K562 (cell line): ENCODE measurements at regions not wholly inside any gene's neighbourhood (a gene's known extent, or its start where the extent isn't known, plus 50 kb on each side); places are given as distances from the start of the nearest gene placed in this dataset.

ENCODE experiments used
- ATAC-seq: fragments of 200-7000 bp; cut with Tn5 transposase; 3 replicates; pipeline ENCODE4 v1.9.1; 2020; ENCODE audit warnings: moderate library complexity
- BruUV-seq: library from RNA; stranded (reverse); fragments of 400-500 nt; replicated peaks from 2 replicates; lab custom pipeline; 2021; lab: Mats Ljungman, UMichigan
- CTCF ChIA-PET: fragments of 300-600 bp; formaldehyde crosslinking; extraction: SDS; loops from one replicate; lab custom pipeline; 2021; ENCODE audit warnings: low intra/inter-chr PET ratio; lab: Yijun Ruan, JAX
- POLR2A ChIA-PET: fragments of 300-600, 350-650 bp; sonication (Branson Sonifier 250); formaldehyde crosslinking; extraction: SDS; loops from one replicate; lab custom pipeline; 2021; ENCODE audit warnings: antibody characterized with exemption, inconsistent platforms; lab: Yijun Ruan, JAX
- DNase-seq, 4 experiments: peaks; one replicate each; pipeline versions ENCODE4 v3.0.0 to v3.0.0-alpha.2; 2011 to 2018; ENCODE audit warnings: low spot score in 3 of 4, mixed read lengths in 3 of 4; ENCODE audit errors: extremely low read depth in 1 of 4
- FAIRE-seq: peaks from 2 replicates; lab custom pipeline; 2011; peaks lifted over from hg19 to GRCh38; lab: Jason Lieb, UNC
- H2AFZ ChIP-seq: 2 replicates; pipeline ENCODE4 v1.6.0; 2011; ENCODE audit warnings: low read depth, low read length, control low read depth, inconsistent platforms
- H3K27ac ChIP-seq: fragments of 200-600 bp; 3 replicates; pipeline ENCODE4 v1.8.0; 2011; ENCODE audit warnings: low read depth, mild to moderate bottlenecking, control low read depth, inconsistent platforms, low read length, moderate library complexity, mixed read lengths; ENCODE audit errors: extremely low read depth
- H3K27me3 ChIP-seq, 2 experiments: fragments of 300-600 bp in 1 of 2; 2 replicates in 1 of 2; 3 replicates in 1 of 2; pipeline versions ENCODE4 v1.6.0 to v1.8.0; 2011; ENCODE audit warnings: inconsistent platforms in 2 of 2, low read length in 2 of 2, mild to moderate bottlenecking in 1 of 2, mixed read lengths in 1 of 2, moderate library complexity in 1 of 2; ENCODE audit not compliant: control insufficient read depth in 2 of 2, insufficient read depth in 2 of 2
- H3K36me3 ChIP-seq: fragments of 300-600 bp; 3 replicates; pipeline ENCODE4 v1.8.0; 2011; ENCODE audit warnings: mild to moderate bottlenecking, low read length, inconsistent platforms; ENCODE audit not compliant: control insufficient read depth, insufficient read depth
- H3K4me1 ChIP-seq, 2 experiments: fragments of 200-600 bp in 1 of 2; replicated peaks in 1 of 2; 2 replicates in 1 of 2; 3 replicates in 1 of 2; pipeline versions ENCODE4 v1.5.1 to v1.8.0; 2011; ENCODE audit warnings: inconsistent platforms in 2 of 2, low read length in 2 of 2, mild to moderate bottlenecking in 1 of 2, mixed read lengths in 1 of 2, moderate library complexity in 1 of 2; ENCODE audit not compliant: control insufficient read depth in 2 of 2, insufficient read depth in 2 of 2
- H3K4me2 ChIP-seq: 2 replicates; pipeline ENCODE4 v1.6.1; 2011; ENCODE audit warnings: low read length, control low read depth, inconsistent platforms, mixed read lengths; ENCODE audit not compliant: insufficient read depth
- H3K4me3 ChIP-seq: fragments of 200-600 bp; sonication (generic), shearing (Covaris generic); 2 replicates; pipeline ENCODE4 v1.5.1; 2016; ENCODE audit warnings: control low read depth, inconsistent platforms
- H3K79me2 ChIP-seq: fragments of 200-600 bp; 3 replicates; pipeline ENCODE4 v1.8.0; 2011; ENCODE audit warnings: low read length, inconsistent platforms; ENCODE audit not compliant: control insufficient read depth, insufficient read depth
- H3K9ac ChIP-seq, 2 experiments: 2 replicates each; pipeline versions ENCODE4 v1.6.0 to v1.6.1; 2011; ENCODE audit warnings: low read depth in 2 of 2, low read length in 2 of 2, control low read depth in 1 of 2, inconsistent platforms in 1 of 2, mild to moderate bottlenecking in 1 of 2, mixed read lengths in 1 of 2; ENCODE audit not compliant: insufficient read depth in 1 of 2
- H3K9me1 ChIP-seq: one replicate; pipeline ENCODE4 v1.6.0; 2011; ENCODE audit warnings: inconsistent platforms, mild to moderate bottlenecking, low read length, moderate library complexity; ENCODE audit not compliant: control insufficient read depth, insufficient read depth
- H3K9me3 ChIP-seq: replicated peaks from 2 replicates; pipeline ENCODE4 v1.5.1; 2011; ENCODE audit warnings: low read depth, low read length, inconsistent platforms; ENCODE audit not compliant: control insufficient read depth, insufficient read depth
- H4K20me1 ChIP-seq: replicated peaks from 2 replicates; pipeline ENCODE4 v1.6.1; 2011; ENCODE audit warnings: low read length, inconsistent platforms, mixed read lengths; ENCODE audit not compliant: control insufficient read depth, insufficient read depth
- DDX20 ChIP-seq: fragments of 450-650 bp; IDR thresholded peaks from 2 replicates; pipeline ENCODE4 v1.6.1; 2016; ENCODE audit warnings: missing genetic modification characterization, low read depth, mild to moderate bottlenecking, missing compliant biosample characterization, moderate library complexity
- ETV1 ChIP-seq: fragments of 450-650 bp; conservative IDR thresholded peaks from 2 replicates; pipeline ENCODE4 v1.6.1; 2016; ENCODE audit warnings: missing genetic modification characterization, control low read depth, low read depth, missing compliant biosample characterization
- MECOM ChIP-seq: fragments of 250-450 bp; sonication (Bioruptor Pico); IDR thresholded peaks from 2 replicates; pipeline ENCODE4 v1.8.0; 2022; ENCODE audit warnings: inconsistent platforms
- MEF2A ChIP-seq: IDR thresholded peaks from 2 replicates; pipeline ENCODE4 v1.6.1; 2011; ENCODE audit warnings: low read depth, mild to moderate bottlenecking, low read length, moderate library complexity; ENCODE audit not compliant: control insufficient read depth
- NR4A1 ChIP-seq, 2 experiments: fragments of 250-450 bp in 1 of 2; fragments of 450-650 bp in 1 of 2; sonication (Bioruptor Pico) in 1 of 2; IDR thresholded peaks; 2 replicates each; pipeline versions ENCODE4 v1.4.0 to v1.6.1; 2016 to 2020; ENCODE audit warnings: mild to moderate bottlenecking in 2 of 2, missing compliant biosample characterization in 1 of 2, missing genetic modification characterization in 1 of 2, moderate library complexity in 1 of 2
- TGIF2 ChIP-seq: sonication (generic); formaldehyde crosslinking; IDR thresholded peaks from 2 replicates; pipeline ENCODE4 v1.8.1; 2022; ENCODE audit warnings: mild to moderate bottlenecking, missing genetic modification reagents, moderate library complexity
- ZNF121 ChIP-seq: sonication (generic); formaldehyde crosslinking; conservative IDR thresholded peaks from 2 replicates; pipeline ENCODE4 v1.8.0; 2022; ENCODE audit warnings: missing genetic modification reagents
- ZNF766 ChIP-seq: fragments of 200-800 bp; sonication (Bioruptor generic); conservative IDR thresholded peaks from 2 replicates; pipeline ENCODE4 v1.6.1; 2016; ENCODE audit warnings: missing genetic modification characterization, missing compliant biosample characterization
- WGBS: fragments of 100-300 bp; shearing (Covaris generic); methylation state at CpG from one replicate; pipeline ENCODE4 v1.1.6; 2016; ENCODE audit warnings: low coverage, mixed read lengths; ENCODE audit not compliant: insufficient coverage; ENCODE audit errors: missing lambda C conversion rate; 5-methylcytosine and 5-hydroxymethylcytosine counted together
- in situ Hi-C: fragments of 300-500 bp; cut with MboI; formaldehyde crosslinking; loops from 4 replicates; pipeline ENCODE4 v1.15.0; 2018; ENCODE audit warnings: inconsistent platforms, mixed read lengths
- intact Hi-C: fragments of 100-400 bp; cut with micrococcal nuclease; formaldehyde crosslinking; loops from 2 replicates; pipeline ENCODE4 v1.14.2; 2022
- TF ChIP-seq, protein P1 (sequence below): fragments of 450-650 bp; IDR thresholded peaks from 2 replicates; pipeline ENCODE4 v1.6.1; 2018; ENCODE audit warnings: mild to moderate bottlenecking, low read depth; ENCODE audit not compliant: partially characterized antibody
- TF ChIP-seq, protein P2 (sequence below), 2 experiments: fragments of 450-650 bp; IDR thresholded peaks; 2 replicates each; pipeline ENCODE4 v1.6.1; 2018; ENCODE audit warnings: mild to moderate bottlenecking in 2 of 2, low read depth in 1 of 2; ENCODE audit not compliant: partially characterized antibody in 2 of 2
- TF ChIP-seq, protein P3 (sequence below): fragments of 450-650 bp; conservative IDR thresholded peaks from 2 replicates; pipeline ENCODE4 v1.6.1; 2016; ENCODE audit warnings: missing genetic modification characterization, low read depth, mild to moderate bottlenecking, control low read depth, missing compliant biosample characterization

DNA sequence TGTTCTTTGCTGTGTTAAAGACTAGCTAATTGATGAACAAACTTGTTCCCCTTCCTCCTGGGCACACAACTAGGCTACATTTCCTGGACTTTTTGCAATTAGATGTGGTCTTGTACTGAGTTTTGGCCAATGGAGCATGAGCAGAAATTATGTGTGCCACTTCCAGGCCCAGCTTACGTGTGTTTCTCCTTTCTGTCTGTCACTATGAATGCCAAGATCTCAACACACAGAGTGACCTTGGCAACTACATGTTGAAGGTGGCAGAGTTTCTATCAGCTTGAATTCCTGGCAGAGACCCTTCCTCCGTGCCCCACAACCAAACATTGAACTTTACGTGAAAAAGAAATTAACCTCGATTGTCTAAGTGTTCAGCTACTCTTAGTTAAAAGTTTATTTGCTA is 81.7 kb upstream of the PIAS1 start (continued):
- TF ChIP-seq, protein P1, sequence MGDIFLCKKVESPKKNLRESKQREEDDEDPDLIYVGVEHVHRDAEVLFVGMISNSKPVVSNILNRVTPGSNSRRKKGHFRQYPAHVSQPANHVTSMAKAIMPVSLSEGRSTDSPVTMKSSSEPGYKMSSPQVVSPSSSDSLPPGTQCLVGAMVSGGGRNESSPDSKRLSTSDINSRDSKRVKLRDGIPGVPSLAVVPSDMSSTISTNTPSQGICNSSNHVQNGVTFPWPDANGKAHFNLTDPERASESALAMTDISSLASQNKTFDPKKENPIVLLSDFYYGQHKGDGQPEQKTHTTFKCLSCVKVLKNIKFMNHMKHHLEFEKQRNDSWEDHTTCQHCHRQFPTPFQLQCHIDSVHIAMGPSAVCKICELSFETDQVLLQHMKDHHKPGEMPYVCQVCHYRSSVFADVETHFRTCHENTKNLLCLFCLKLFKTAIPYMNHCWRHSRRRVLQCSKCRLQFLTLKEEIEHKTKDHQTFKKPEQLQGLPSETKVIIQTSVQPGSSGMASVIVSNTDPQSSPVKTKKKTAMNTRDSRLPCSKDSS = no peak
- TF ChIP-seq, all 486 proteins: peak for 0

DNA sequence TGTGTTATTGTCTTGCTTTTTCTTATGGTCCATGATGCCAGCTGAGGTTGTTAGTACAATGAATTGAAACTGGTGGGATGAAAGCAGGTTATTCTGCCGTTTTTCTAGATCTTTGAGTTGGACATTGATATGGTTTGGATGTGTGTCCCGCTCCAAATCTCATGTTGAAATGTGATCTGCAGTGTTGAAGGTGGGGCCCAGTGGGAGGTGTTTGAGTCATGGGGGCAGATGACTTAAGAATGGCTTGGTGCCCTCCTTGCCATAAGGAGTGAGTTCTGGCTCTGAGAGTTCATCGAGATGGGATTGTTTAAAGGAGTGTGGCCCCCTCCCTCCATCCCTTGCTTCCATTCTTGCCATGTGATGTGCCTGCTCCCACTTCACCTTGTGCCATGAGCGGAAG is 80.3 kb upstream of the PIAS1 start:
- Histone ChIP-seq H3K27ac (no peak overlapping the region), H3K4me3 (no peak overlapping the region), H3K4me2 (no peak overlapping the region), H3K79me2 (no peaks in the 10 kb centered on the region), H3K27me3 (no peaks in the 10 kb centered on the region; a peak in 1 of 5 replicates), H3K9me1 (no peaks in the 10 kb centered on the region), H3K9me3 (no peaks in the 10 kb centered on the region), H4K20me1 (no peaks in the 10 kb centered on the region), H3K9ac (no peak overlapping the region), H3K4me1 (peaks cover 0 to 3% of the 10 kb centered on the region in 2 experiments; a peak in 1 of 5 replicates), H2AFZ (no peak overlapping the region), H3K36me3 (no peaks in the 10 kb centered on the region)
- POLR2A ChIA-PET = interaction anchor here (1.4 kb wide), 1 partner anchor 13 kb away, joined by 4 read pairs; no protein-coding TSS in a partner anchor
- in situ Hi-C loops (no loop called here), intact Hi-C loops (no loop called here)
- no peak for ATAC-seq
- no peak for DNase-seq
- peak; percentile 19 for FAIRE-seq
- BruUV-seq = no TSS peak
- no peak for TF ChIP-seq ETV1 (tag)
- TF ChIP-seq, protein P2, sequence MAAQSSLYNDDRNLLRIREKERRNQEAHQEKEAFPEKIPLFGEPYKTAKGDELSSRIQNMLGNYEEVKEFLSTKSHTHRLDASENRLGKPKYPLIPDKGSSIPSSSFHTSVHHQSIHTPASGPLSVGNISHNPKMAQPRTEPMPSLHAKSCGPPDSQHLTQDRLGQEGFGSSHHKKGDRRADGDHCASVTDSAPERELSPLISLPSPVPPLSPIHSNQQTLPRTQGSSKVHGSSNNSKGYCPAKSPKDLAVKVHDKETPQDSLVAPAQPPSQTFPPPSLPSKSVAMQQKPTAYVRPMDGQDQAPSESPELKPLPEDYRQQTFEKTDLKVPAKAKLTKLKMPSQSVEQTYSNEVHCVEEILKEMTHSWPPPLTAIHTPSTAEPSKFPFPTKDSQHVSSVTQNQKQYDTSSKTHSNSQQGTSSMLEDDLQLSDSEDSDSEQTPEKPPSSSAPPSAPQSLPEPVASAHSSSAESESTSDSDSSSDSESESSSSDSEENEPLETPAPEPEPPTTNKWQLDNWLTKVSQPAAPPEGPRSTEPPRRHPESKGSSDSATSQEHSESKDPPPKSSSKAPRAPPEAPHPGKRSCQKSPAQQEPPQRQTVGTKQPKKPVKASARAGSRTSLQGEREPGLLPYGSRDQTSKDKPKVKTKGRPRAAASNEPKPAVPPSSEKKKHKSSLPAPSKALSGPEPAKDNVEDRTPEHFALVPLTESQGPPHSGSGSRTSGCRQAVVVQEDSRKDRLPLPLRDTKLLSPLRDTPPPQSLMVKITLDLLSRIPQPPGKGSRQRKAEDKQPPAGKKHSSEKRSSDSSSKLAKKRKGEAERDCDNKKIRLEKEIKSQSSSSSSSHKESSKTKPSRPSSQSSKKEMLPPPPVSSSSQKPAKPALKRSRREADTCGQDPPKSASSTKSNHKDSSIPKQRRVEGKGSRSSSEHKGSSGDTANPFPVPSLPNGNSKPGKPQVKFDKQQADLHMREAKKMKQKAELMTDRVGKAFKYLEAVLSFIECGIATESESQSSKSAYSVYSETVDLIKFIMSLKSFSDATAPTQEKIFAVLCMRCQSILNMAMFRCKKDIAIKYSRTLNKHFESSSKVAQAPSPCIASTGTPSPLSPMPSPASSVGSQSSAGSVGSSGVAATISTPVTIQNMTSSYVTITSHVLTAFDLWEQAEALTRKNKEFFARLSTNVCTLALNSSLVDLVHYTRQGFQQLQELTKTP (IDR thresholded peaks at IDR 0.05; ENCODE audit: low read depth in 1 of 2, partially characterized antibody in 2 of 2) = no peak
- TF ChIP-seq ZNF121 = no peak
- no peak for TF ChIP-seq DDX20
- TF ChIP-seq MECOM (CRISPR knock-in tag) = no peak
- TF ChIP-seq NR4A1 (CRISPR knock-in tag; IDR thresholded peaks at IDR 0.05) = no peak
- no peak for TF ChIP-seq NR4A1 (tag; IDR thresholded peaks at IDR 0.05)
- TF ChIP-seq MEF2A = no peak
- TF ChIP-seq, protein P3, sequence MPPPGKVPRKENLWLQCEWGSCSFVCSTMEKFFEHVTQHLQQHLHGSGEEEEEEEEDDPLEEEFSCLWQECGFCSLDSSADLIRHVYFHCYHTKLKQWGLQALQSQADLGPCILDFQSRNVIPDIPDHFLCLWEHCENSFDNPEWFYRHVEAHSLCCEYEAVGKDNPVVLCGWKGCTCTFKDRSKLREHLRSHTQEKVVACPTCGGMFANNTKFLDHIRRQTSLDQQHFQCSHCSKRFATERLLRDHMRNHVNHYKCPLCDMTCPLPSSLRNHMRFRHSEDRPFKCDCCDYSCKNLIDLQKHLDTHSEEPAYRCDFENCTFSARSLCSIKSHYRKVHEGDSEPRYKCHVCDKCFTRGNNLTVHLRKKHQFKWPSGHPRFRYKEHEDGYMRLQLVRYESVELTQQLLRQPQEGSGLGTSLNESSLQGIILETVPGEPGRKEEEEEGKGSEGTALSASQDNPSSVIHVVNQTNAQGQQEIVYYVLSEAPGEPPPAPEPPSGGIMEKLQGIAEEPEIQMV (tag) = no peak
- no peak for TF ChIP-seq ZNF766 (CRISPR knock-in tag)
- TF ChIP-seq TGIF2 (CRISPR knock-in tag) = no peak
- CTCF ChIA-PET = no interaction called here
- 38% methylated on average over 4 of the region's 4 CpGs for WGBS
